Smooth muscle cell (in vitro differentiated cells): ENCODE measurements at regions not wholly inside any gene's neighbourhood (a gene's known extent, or its start where the extent isn't known, plus 50 kb on each side); places are given as distances from the start of the nearest gene placed in this dataset.
"Not testable (repeated sequence)": the region's sequence is repeated elsewhere in the genome, so short reads cannot be mapped to it uniquely, and the experiment has no call there.

Experiments
- DNase-seq: peaks from one replicate; lab custom pipeline; 2025; ENCODE audit not compliant: unreplicated experiment; lab: John Stamatoyannopoulos, UW
- H2AFZ ChIP-seq: fragments of 200-600 bp; sonication (generic); 2 replicates; pipeline ENCODE4 v1.6.0; 2016; ENCODE audit warnings: antibody characterized with exemption, low read depth, mild to moderate bottlenecking
- H3F3A ChIP-seq: fragments of 200-600 bp; sonication (generic); 2 replicates; pipeline ENCODE4 v1.6.0; 2017; ENCODE audit warnings: antibody characterized with exemption, low read depth
- H3K27ac ChIP-seq: fragments of 200-600 bp; sonication (generic); 2 replicates; pipeline ENCODE4 v1.5.1; 2016; ENCODE audit warnings: low read depth, mild to moderate bottlenecking
- H3K27me3 ChIP-seq: fragments of 200-600 bp; sonication (generic); 2 replicates; pipeline ENCODE4 v1.6.1; 2016; ENCODE audit warnings: low read depth, mild to moderate bottlenecking
- H3K36me3 ChIP-seq: fragments of 200-600 bp; sonication (generic); 2 replicates; pipeline ENCODE4 v1.5.1; 2016; ENCODE audit warnings: low read depth
- H3K4me1 ChIP-seq: fragments of 200-600 bp; sonication (generic); 2 replicates; pipeline ENCODE4 v1.5.1; 2016; ENCODE audit warnings: low read depth
- H3K4me2 ChIP-seq: fragments of 200-600 bp; sonication (generic); 2 replicates; pipeline ENCODE4 v1.6.0; 2016; ENCODE audit warnings: mild to moderate bottlenecking
- H3K4me3 ChIP-seq: fragments of 200-600 bp; sonication (generic); 2 replicates; pipeline ENCODE4 v1.5.1; 2016; ENCODE audit warnings: mild to moderate bottlenecking
- H3K79me2 ChIP-seq: fragments of 200-600 bp; sonication (generic); 2 replicates; pipeline ENCODE4 v1.6.0; 2016; ENCODE audit warnings: low read depth, mild to moderate bottlenecking
- H3K9ac ChIP-seq: fragments of 200-600 bp; sonication (generic); 2 replicates; pipeline ENCODE4 v1.6.0; 2016; ENCODE audit warnings: low read depth
- H3K9me3 ChIP-seq: fragments of 200-600 bp; sonication (generic); replicated peaks from 2 replicates; pipeline ENCODE4 v1.5.1; 2016; ENCODE audit warnings: low read depth
- H4K20me1 ChIP-seq: fragments of 200-600 bp; sonication (generic); 2 replicates; pipeline ENCODE4 v1.6.0; 2016; ENCODE audit warnings: low read depth
- CTCF ChIP-seq: fragments of 200-600 bp; sonication (generic); IDR thresholded peaks from 2 replicates; pipeline ENCODE4 v1.5.1; 2017; ENCODE audit warnings: borderline replicate concordance, mild to moderate bottlenecking, antibody characterized with exemption; ENCODE audit not compliant: insufficient read depth, poor library complexity, severe bottlenecking
- WGBS: methylation state at CpG from one replicate; pipeline ENCODE4 v1.1.7; 2016; ENCODE audit warnings: low lambda C conversion rate; 5-methylcytosine and 5-hydroxymethylcytosine counted together

GRCh38 chr13:71355010-71355409 is 512.0 kb downstream of the DACH1 start:
- Histone ChIP-seq H3K9me3 (no peaks in the 10 kb centered on the region), H3K4me1 (no peaks in the 10 kb centered on the region), H3K79me2 (no peaks in the 10 kb centered on the region), H3F3A (no peaks in the 10 kb centered on the region), H4K20me1 (no peaks in the 10 kb centered on the region), H3K27me3 (no peaks in the 10 kb centered on the region), H3K27ac (no peak overlapping the region), H3K4me3 (no peak overlapping the region), H3K9ac (no peak overlapping the region), H3K36me3 (no peaks in the 10 kb centered on the region), H2AFZ (no peak overlapping the region), H3K4me2 (no peak overlapping the region)
- no peak for DNase-seq
- TF ChIP-seq CTCF: no peak
- WGBS: 91% methylated on average over 7 of the region's 7 CpGs

GRCh38 chr13:71350886-71351285 is 516.1 kb downstream of the DACH1 start:
- Histone ChIP-seq H3F3A (no peaks in the 10 kb centered on the region), H3K36me3 (no peaks in the 10 kb centered on the region), H3K4me1 (no peaks in the 10 kb centered on the region), H3K4me3 (no peak overlapping the region), H3K9ac (no peak overlapping the region), H3K27me3 (no peaks in the 10 kb centered on the region), H3K79me2 (no peaks in the 10 kb centered on the region), H3K27ac (no peak overlapping the region), H3K9me3 (no peaks in the 10 kb centered on the region), H3K4me2 (no peak overlapping the region), H2AFZ (no peak overlapping the region), H4K20me1 (no peaks in the 10 kb centered on the region)
- no peak for TF ChIP-seq CTCF
- DNase-seq: no peak
- 69% methylated on average over 2 of the region's 2 CpGs for WGBS

GRCh38 chr13:71345856-71346255 is 521.1 kb downstream of the DACH1 start:
- not testable (repeated sequence) for H4K20me1 ChIP-seq, H3K27ac ChIP-seq, H3K79me2 ChIP-seq, H3K27me3 ChIP-seq, H3F3A ChIP-seq, DNase-seq, H3K9me3 ChIP-seq, H3K4me3 ChIP-seq, H3K4me1 ChIP-seq, H2AFZ ChIP-seq, H3K36me3 ChIP-seq, H3K9ac ChIP-seq, H3K4me2 ChIP-seq
- 90% methylated on average over 4 of the region's 4 CpGs for WGBS

GRCh38 chr13:71339736-71340135 is 527.3 kb downstream of the DACH1 start:
- WGBS: 77% methylated on average over 1 of the region's 1 CpG
- no peak overlapping the region for H3K9ac ChIP-seq

More at GRCh38 chr13:71339736-71340135, 527.3 kb downstream of the DACH1 start:
- Histone ChIP-seq H3K9me3 (no peaks in the 10 kb centered on the region), H4K20me1 (no peaks in the 10 kb centered on the region), H3K27ac (no peak overlapping the region), H3K27me3 (no peaks in the 10 kb centered on the region), H3K4me2 (no peak overlapping the region), H3K4me3 (no peak overlapping the region), H3K79me2 (no peaks in the 10 kb centered on the region), H3F3A (no peaks in the 10 kb centered on the region), H3K4me1 (peaks cover 7% of the 10 kb centered on the region), H3K36me3 (no peaks in the 10 kb centered on the region), H2AFZ (no peak overlapping the region)
- no peak for DNase-seq
- no peak for TF ChIP-seq CTCF
